Smooth muscle cell (in vitro differentiated cells): ENCODE measurements at regions not wholly inside any gene's neighbourhood (a gene's known extent, or its start where the extent isn't known, plus 50 kb on each side); places are given as distances from the start of the nearest gene placed in this dataset.

Experiments used
- DNase-seq: peaks from one replicate; lab custom pipeline; 2025; ENCODE audit not compliant: unreplicated experiment; lab: John Stamatoyannopoulos, UW
- H2AFZ ChIP-seq: fragments of 200-600 bp; sonication (generic); 2 replicates; pipeline ENCODE4 v1.6.0; 2016; ENCODE audit warnings: antibody characterized with exemption, low read depth, mild to moderate bottlenecking
- H3F3A ChIP-seq: fragments of 200-600 bp; sonication (generic); 2 replicates; pipeline ENCODE4 v1.6.0; 2017; ENCODE audit warnings: antibody characterized with exemption, low read depth
- H3K27ac ChIP-seq: fragments of 200-600 bp; sonication (generic); 2 replicates; pipeline ENCODE4 v1.5.1; 2016; ENCODE audit warnings: low read depth, mild to moderate bottlenecking
- H3K27me3 ChIP-seq: fragments of 200-600 bp; sonication (generic); 2 replicates; pipeline ENCODE4 v1.6.1; 2016; ENCODE audit warnings: low read depth, mild to moderate bottlenecking
- H3K36me3 ChIP-seq: fragments of 200-600 bp; sonication (generic); 2 replicates; pipeline ENCODE4 v1.5.1; 2016; ENCODE audit warnings: low read depth
- H3K4me1 ChIP-seq: fragments of 200-600 bp; sonication (generic); 2 replicates; pipeline ENCODE4 v1.5.1; 2016; ENCODE audit warnings: low read depth
- H3K4me2 ChIP-seq: fragments of 200-600 bp; sonication (generic); 2 replicates; pipeline ENCODE4 v1.6.0; 2016; ENCODE audit warnings: mild to moderate bottlenecking
- H3K4me3 ChIP-seq: fragments of 200-600 bp; sonication (generic); 2 replicates; pipeline ENCODE4 v1.5.1; 2016; ENCODE audit warnings: mild to moderate bottlenecking
- H3K79me2 ChIP-seq: fragments of 200-600 bp; sonication (generic); 2 replicates; pipeline ENCODE4 v1.6.0; 2016; ENCODE audit warnings: low read depth, mild to moderate bottlenecking
- H3K9ac ChIP-seq: fragments of 200-600 bp; sonication (generic); 2 replicates; pipeline ENCODE4 v1.6.0; 2016; ENCODE audit warnings: low read depth
- H3K9me3 ChIP-seq: fragments of 200-600 bp; sonication (generic); replicated peaks from 2 replicates; pipeline ENCODE4 v1.5.1; 2016; ENCODE audit warnings: low read depth
- H4K20me1 ChIP-seq: fragments of 200-600 bp; sonication (generic); 2 replicates; pipeline ENCODE4 v1.6.0; 2016; ENCODE audit warnings: low read depth
- WGBS: methylation state at CpG from one replicate; pipeline ENCODE4 v1.1.7; 2016; ENCODE audit warnings: low lambda C conversion rate; 5-methylcytosine and 5-hydroxymethylcytosine counted together
- TF ChIP-seq, protein P1 (sequence below): fragments of 200-600 bp; sonication (generic); IDR thresholded peaks from 2 replicates; pipeline ENCODE4 v1.5.1; 2017; ENCODE audit warnings: borderline replicate concordance, mild to moderate bottlenecking, antibody characterized with exemption; ENCODE audit not compliant: insufficient read depth, poor library complexity, severe bottlenecking

DNA sequence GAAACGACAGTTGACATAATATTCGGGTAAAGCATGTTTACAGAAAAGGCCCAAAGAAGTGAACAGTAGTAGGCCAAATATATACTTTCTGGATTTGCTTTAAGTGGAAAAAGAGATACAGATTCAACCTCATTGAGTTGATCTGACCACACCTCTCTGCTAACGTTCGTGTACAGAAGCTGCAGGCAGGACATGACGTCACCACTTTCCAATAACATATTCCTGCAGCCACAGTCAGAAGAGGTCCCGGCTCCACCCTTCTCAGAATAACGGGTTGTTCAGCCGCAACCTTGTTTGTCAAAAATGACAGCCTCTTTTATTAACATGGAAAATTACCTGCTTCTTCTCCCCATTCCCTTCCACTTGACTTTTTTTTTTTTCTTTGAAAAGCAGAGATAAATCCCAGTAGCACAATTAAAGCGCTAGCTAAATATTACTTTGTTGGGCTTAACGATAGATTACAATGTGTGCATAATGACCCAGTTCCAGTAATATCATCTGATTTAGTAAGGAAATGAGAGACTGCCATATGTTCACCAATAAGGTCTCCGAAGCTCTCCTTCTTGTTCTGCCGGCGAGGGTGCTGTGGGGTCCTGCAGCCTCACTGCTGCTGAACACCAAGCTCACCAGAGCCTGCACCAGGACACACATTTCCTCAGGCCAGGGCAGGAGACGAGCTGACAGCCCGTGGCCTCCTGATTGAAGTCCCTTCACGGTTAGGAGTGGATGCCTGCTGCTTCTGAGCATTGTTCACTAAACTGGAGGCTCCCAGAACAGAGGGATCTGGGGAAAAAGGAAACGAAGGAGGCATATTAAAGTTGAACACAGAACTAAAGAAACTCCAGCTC is 451.0 kb upstream of the SALL3 start:
- Histone ChIP-seq H2AFZ (no peak overlapping the region), H3K36me3 (no peaks in the 10 kb centered on the region), H3K79me2 (no peaks in the 10 kb centered on the region), H3K4me1 (peaks cover 6% of the 10 kb centered on the region), H3F3A (no peaks in the 10 kb centered on the region), H3K9me3 (no peaks in the 10 kb centered on the region), H3K4me2 (no peak overlapping the region), H3K9ac (no peak overlapping the region), H3K27me3 (no peaks in the 10 kb centered on the region), H3K27ac (no peak overlapping the region), H3K4me3 (no peak overlapping the region), H4K20me1 (no peaks in the 10 kb centered on the region)
- no peak for DNase-seq
- 82% methylated on average over 17 of the region's 17 CpGs for WGBS
- TF ChIP-seq, protein P1, sequence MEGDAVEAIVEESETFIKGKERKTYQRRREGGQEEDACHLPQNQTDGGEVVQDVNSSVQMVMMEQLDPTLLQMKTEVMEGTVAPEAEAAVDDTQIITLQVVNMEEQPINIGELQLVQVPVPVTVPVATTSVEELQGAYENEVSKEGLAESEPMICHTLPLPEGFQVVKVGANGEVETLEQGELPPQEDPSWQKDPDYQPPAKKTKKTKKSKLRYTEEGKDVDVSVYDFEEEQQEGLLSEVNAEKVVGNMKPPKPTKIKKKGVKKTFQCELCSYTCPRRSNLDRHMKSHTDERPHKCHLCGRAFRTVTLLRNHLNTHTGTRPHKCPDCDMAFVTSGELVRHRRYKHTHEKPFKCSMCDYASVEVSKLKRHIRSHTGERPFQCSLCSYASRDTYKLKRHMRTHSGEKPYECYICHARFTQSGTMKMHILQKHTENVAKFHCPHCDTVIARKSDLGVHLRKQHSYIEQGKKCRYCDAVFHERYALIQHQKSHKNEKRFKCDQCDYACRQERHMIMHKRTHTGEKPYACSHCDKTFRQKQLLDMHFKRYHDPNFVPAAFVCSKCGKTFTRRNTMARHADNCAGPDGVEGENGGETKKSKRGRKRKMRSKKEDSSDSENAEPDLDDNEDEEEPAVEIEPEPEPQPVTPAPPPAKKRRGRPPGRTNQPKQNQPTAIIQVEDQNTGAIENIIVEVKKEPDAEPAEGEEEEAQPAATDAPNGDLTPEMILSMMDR: no peak

DNA sequence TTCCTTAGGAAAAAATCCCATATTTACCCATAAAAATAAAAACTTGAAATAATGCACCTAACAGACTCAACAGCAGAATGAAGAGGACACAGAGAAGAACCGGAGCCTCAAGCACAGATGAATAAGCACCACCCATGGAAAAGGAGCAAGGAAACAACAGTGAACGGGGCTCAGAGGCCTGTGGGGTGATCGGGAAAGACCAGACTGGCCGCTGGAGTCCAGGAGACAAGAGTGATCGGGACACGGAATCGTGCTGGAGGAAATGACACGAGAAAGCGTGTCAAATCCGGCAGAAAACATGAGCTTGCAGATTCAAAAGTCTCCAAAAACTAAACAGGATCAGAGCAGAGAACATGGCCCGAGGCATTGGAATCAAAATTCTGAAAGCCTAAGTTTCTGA is 448.0 kb upstream of the SALL3 start:
- Histone ChIP-seq H3K4me2 (no peak overlapping the region), H2AFZ (no peak overlapping the region), H3F3A (no peaks in the 10 kb centered on the region), H3K9me3 (no peaks in the 10 kb centered on the region), H3K27me3 (no peaks in the 10 kb centered on the region), H3K9ac (no peak overlapping the region), H3K36me3 (no peaks in the 10 kb centered on the region), H3K79me2 (no peaks in the 10 kb centered on the region), H3K4me3 (no peak overlapping the region), H4K20me1 (no peaks in the 10 kb centered on the region), H3K27ac (no peak overlapping the region), H3K4me1 (peaks cover 6% of the 10 kb centered on the region)
- TF ChIP-seq, protein P1: no peak
- 91% methylated on average over 11 of the region's 11 CpGs for WGBS
- no peak for DNase-seq

DNA sequence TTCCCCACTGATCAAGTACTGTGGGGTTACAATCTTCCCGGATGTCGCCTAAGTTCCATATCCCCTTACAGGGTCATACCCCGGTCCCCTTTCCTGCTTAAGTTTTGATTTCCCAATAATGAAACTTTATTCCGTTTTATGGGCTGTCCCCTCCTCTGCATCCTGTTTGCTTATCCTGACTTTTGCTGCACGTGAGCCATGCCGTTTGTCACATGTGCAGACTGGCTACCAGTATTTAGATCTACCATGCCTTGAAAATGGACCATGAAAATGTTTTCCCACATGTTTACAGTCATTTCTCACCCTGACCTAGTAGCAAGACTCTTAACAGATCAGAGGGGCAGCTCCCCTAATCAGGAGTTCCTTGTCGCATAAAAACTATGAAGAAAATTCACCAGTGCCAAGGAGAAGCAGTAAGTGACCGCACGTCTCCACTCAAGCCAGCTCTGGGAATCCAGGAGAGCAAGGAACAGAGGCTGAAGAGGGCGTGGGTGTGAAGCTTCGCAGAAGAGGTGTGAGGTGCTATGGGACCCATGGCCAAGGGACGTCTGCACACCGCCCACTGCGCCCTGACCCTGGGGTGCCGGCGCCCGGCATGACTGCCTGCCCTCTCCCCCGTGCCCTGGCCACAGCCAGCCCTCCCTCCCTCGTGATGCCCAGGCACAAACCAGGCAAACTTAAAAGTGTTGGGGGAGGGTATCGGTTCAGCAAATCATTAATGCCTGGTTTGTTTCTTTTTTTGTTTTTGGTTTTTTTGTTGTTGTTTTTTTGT is 440.8 kb upstream of the SALL3 start:
- no peak for DNase-seq

More for the DNA sequence above, 440.8 kb upstream of the SALL3 start:
- Histone ChIP-seq H3K4me1 (no peaks in the 10 kb centered on the region), H3K36me3 (no peaks in the 10 kb centered on the region), H3K79me2 (no peaks in the 10 kb centered on the region), H3K27ac (no peak overlapping the region), H3F3A (no peaks in the 10 kb centered on the region), H3K4me3 (no peak overlapping the region), H3K4me2 (no peak overlapping the region), H2AFZ (no peak overlapping the region), H3K9me3 (no peaks in the 10 kb centered on the region), H4K20me1 (no peaks in the 10 kb centered on the region), H3K27me3 (no peaks in the 10 kb centered on the region), H3K9ac (no peak overlapping the region)
- WGBS: 89% methylated on average over 20 of the region's 20 CpGs
- TF ChIP-seq, protein P1: no peak
